NOMO-1 (cell line): ENCODE measurements at regions not wholly inside any gene's neighbourhood (a gene's known extent, or its start where the extent isn't known, plus 50 kb on each side); places are given as distances from the start of the nearest gene placed in this dataset.

Experiments used
- DNase-seq, 2 experiments: peaks; one replicate each; lab custom pipeline; 2025; ENCODE audit not compliant: unreplicated experiment in 2 of 2; lab: John Stamatoyannopoulos, UW

- no peak for DNase-seq
Observed at GRCh38 chr2:4454907-4455306, 751.5 kb downstream of the DCDC2C start.

GRCh38 chr2:4455486-4456155 is 752.2 kb downstream of the DCDC2C start:
- no peak for DNase-seq

- DNase-seq, result no peak
Observed at GRCh38 chr2:4464634-4465266, 761.4 kb downstream of the DCDC2C start.

- DNase-seq, result no peak
Observed at GRCh38 chr2:4465671-4466070, 762.3 kb downstream of the DCDC2C start.

GRCh38 chr2:4475618-4476017 is 772.2 kb downstream of the DCDC2C start:
- no peak for DNase-seq

- DNase-seq, result no peak
Observed at GRCh38 chr2:4483050-4483449, 779.7 kb downstream of the DCDC2C start.

GRCh38 chr2:4486971-4487370 is 783.6 kb downstream of the DCDC2C start:
- DNase-seq, result no peak

GRCh38 chr2:4499316-4500030 is 796.1 kb downstream of the DCDC2C start:
- no peak for DNase-seq

- DNase-seq, result no peak
Observed at GRCh38 chr2:4501525-4501924, 798.1 kb downstream of the DCDC2C start.

- no peak for DNase-seq
Observed at GRCh38 chr2:4502230-4502843, 799.0 kb downstream of the DCDC2C start.

- no peak for DNase-seq
Observed at GRCh38 chr2:4507661-4508060, 804.3 kb downstream of the DCDC2C start.

- no peak for DNase-seq
Observed at GRCh38 chr2:4515871-4516761, 812.7 kb downstream of the DCDC2C start.

- DNase-seq, result no peak
Observed at GRCh38 chr2:4518596-4518995, 815.2 kb downstream of the DCDC2C start.

- no peak for DNase-seq
Observed at GRCh38 chr2:4522498-4523421, 819.4 kb downstream of the DCDC2C start.

GRCh38 chr2:4527416-4527815 is 824.0 kb downstream of the DCDC2C start:
- DNase-seq, result no peak

GRCh38 chr2:4528246-4528645 is 824.9 kb downstream of the DCDC2C start:
- DNase-seq, result no peak

- DNase-seq, result no peak
Observed at GRCh38 chr2:4528773-4529172, 825.4 kb downstream of the DCDC2C start.

GRCh38 chr2:4529738-4530137 is 826.4 kb downstream of the DCDC2C start:
- DNase-seq, result no peak

- DNase-seq, result no peak
Observed at GRCh38 chr2:4530231-4530630, 826.9 kb downstream of the DCDC2C start.

GRCh38 chr2:4533806-4534205 is 830.4 kb downstream of the DCDC2C start:
- DNase-seq, result no peak
